GM12891 (cell line): ENCODE measurements at regions not wholly inside any gene's neighbourhood (a gene's known extent, or its start where the extent isn't known, plus 50 kb on each side); places are given as distances from the start of the nearest gene placed in this dataset.

Source experiments
- DNase-seq: peaks from one replicate; pipeline ENCODE4 v3.0.0; 2011; ENCODE audit warnings: low spot score; ENCODE audit not compliant: insufficient read length
- FAIRE-seq: peaks from 2 replicates; lab custom pipeline; 2011; peaks lifted over from hg19 to GRCh38; lab: Jason Lieb, UNC
- PAX5 ChIP-seq: IDR thresholded peaks from 2 replicates; pipeline ENCODE4 v1.6.1; 2011; ENCODE audit warnings: low read length, moderate library complexity, mild to moderate bottlenecking; ENCODE audit not compliant: insufficient read depth, severe bottlenecking
- POLR2A ChIP-seq: IDR thresholded peaks from 2 replicates; pipeline ENCODE4 v1.6.1; 2011; ENCODE audit warnings: low read depth, low read length, control low read depth
- POLR2AphosphoS5 ChIP-seq: IDR thresholded peaks from 2 replicates; pipeline ENCODE4 v1.6.1; 2011; ENCODE audit warnings: low read depth, low read length, control low read depth
- POU2F2 ChIP-seq: IDR thresholded peaks from 2 replicates; pipeline ENCODE4 v1.6.1; 2011; ENCODE audit warnings: low read depth, mild to moderate bottlenecking, control low read depth, low read length, moderate library complexity
- SPI1 ChIP-seq: IDR thresholded peaks from 2 replicates; pipeline ENCODE4 v1.6.1; 2011; ENCODE audit warnings: low read depth, low read length, control low read depth
- TAF1 ChIP-seq: IDR thresholded peaks from 2 replicates; pipeline ENCODE4 v1.6.1; 2011; ENCODE audit warnings: low read depth, low read length, control low read depth

GRCh38 chr11:70877151-70877550, 375.2 kb downstream of the SHANK2 start:
- DNase-seq: no peak
- FAIRE-seq: no peak
- TF ChIP-seq PAX5: no peak
- no peak for TF ChIP-seq POLR2AphosphoS5
- no peak for TF ChIP-seq SPI1
- no peak for TF ChIP-seq POU2F2
- TF ChIP-seq TAF1: no peak
- TF ChIP-seq POLR2A: no peak

- DNase-seq: no peak
- TF ChIP-seq PAX5 (no peak), POLR2A (no peak), POU2F2 (no peak), TAF1 (no peak), SPI1 (no peak), POLR2AphosphoS5 (no peak)
- no peak for FAIRE-seq
Observed at GRCh38 chr11:70878366-70878765, 374.0 kb downstream of the SHANK2 start.

- DNase-seq (no peak), FAIRE-seq (no peak)
- TF ChIP-seq PAX5 (no peak), TAF1 (no peak), POLR2AphosphoS5 (no peak), SPI1 (no peak), POU2F2 (no peak), POLR2A (no peak)
Observed at GRCh38 chr11:70879601-70880285, 372.6 kb downstream of the SHANK2 start.

- no peak for DNase-seq
- TF ChIP-seq POU2F2 (no peak), TAF1 (no peak), POLR2AphosphoS5 (no peak), PAX5 (no peak), POLR2A (no peak)
- no peak for FAIRE-seq
Observed at GRCh38 chr11:70880416-70880815, 372.0 kb downstream of the SHANK2 start.

GRCh38 chr11:70881948-70882715, 370.2 kb downstream of the SHANK2 start:
- DNase-seq: no peak
- TF ChIP-seq SPI1: no peak
- TF ChIP-seq POLR2AphosphoS5: no peak
- TF ChIP-seq TAF1: no peak
- TF ChIP-seq POLR2A: no peak
- TF ChIP-seq PAX5: no peak
- no peak for FAIRE-seq

GRCh38 chr11:70882716-70883085, 369.7 kb downstream of the SHANK2 start:
- FAIRE-seq: no peak
- no peak for TF ChIP-seq POLR2A
- no peak for TF ChIP-seq POLR2AphosphoS5
- TF ChIP-seq PAX5: no peak
- no peak for TF ChIP-seq POU2F2
- no peak for TF ChIP-seq SPI1
- TF ChIP-seq TAF1: no peak
- no peak for DNase-seq

GRCh38 chr11:70883323-70883940, 368.9 kb downstream of the SHANK2 start:
- no peak for FAIRE-seq
- TF ChIP-seq SPI1: no peak
- no peak for DNase-seq

GRCh38 chr11:70883973-70884623, 368.3 kb downstream of the SHANK2 start:
- no peak for TF ChIP-seq POLR2AphosphoS5
- DNase-seq (no peak), FAIRE-seq (no peak)

- FAIRE-seq (no peak), DNase-seq (no peak)
- TF ChIP-seq TAF1: no peak
- TF ChIP-seq SPI1: no peak
- no peak for TF ChIP-seq POU2F2
- TF ChIP-seq POLR2A: no peak
- TF ChIP-seq POLR2AphosphoS5: no peak
- no peak for TF ChIP-seq PAX5
Observed at GRCh38 chr11:70885281-70886231, 366.8 kb downstream of the SHANK2 start.
